Endothelial cell of umbilical vein (primary cell): ENCODE measurements at regions not wholly inside any gene's neighbourhood (a gene's known extent, or its start where the extent isn't known, plus 50 kb on each side); places are given as distances from the start of the nearest gene placed in this dataset.

Source experiments
- BruUV-seq: library from RNA; stranded (reverse); fragments of 400-500 nt; replicated peaks from 2 replicates; lab custom pipeline; 2021; lab: Mats Ljungman, UMichigan
- CTCF ChIA-PET: fragments of 300-600, 350-600 bp; sonication (Branson Sonifier 250); formaldehyde crosslinking; loops from one replicate; lab custom pipeline; 2021; ENCODE audit warnings: antibody characterized with exemption, inconsistent platforms; lab: Charles Lee
- POLR2A ChIA-PET: fragments of 300-600, 350-600 bp; sonication (Branson Sonifier 250); formaldehyde crosslinking; loops from one replicate; lab custom pipeline; 2021; ENCODE audit warnings: antibody characterized with exemption, inconsistent platforms; lab: Charles Lee
- DNase-seq: peaks from one replicate; pipeline ENCODE4 v3.0.0-alpha.2; 2011; ENCODE audit warnings: low read depth, low spot score
- FAIRE-seq: peaks from 2 replicates; lab custom pipeline; 2011; peaks lifted over from hg19 to GRCh38; lab: Jason Lieb, UNC
- H2AFZ ChIP-seq: 2 replicates; pipeline ENCODE4 v1.6.0; 2012; ENCODE audit warnings: low read depth, low read length, control low read depth, inconsistent platforms
- H3K27ac ChIP-seq: 2 replicates; pipeline ENCODE4 v1.5.1; 2011; ENCODE audit warnings: low read depth, mild to moderate bottlenecking, control low read depth, low read length, moderate library complexity; ENCODE audit not compliant: insufficient read depth
- H3K27me3 ChIP-seq, 2 experiments: 2 replicates each; pipeline versions ENCODE4 v1.6.0 to v1.6.1; 2011; ENCODE audit warnings: low read length in 2 of 2, mixed read lengths in 1 of 2; ENCODE audit not compliant: control insufficient read depth in 2 of 2, insufficient read depth in 2 of 2
- H3K36me3 ChIP-seq, 2 experiments: 2 replicates in 1 of 2; 3 replicates in 1 of 2; pipeline ENCODE4 v1.5.1; 2011; ENCODE audit warnings: low read length in 2 of 2, mild to moderate bottlenecking in 1 of 2, moderate library complexity in 1 of 2; ENCODE audit not compliant: control insufficient read depth in 2 of 2, insufficient read depth in 2 of 2; ENCODE audit errors: extremely low read depth in 1 of 2
- H3K4me1 ChIP-seq: 3 replicates; pipeline ENCODE4 v1.5.1; 2011; ENCODE audit warnings: mild to moderate bottlenecking, low read length; ENCODE audit not compliant: control insufficient read depth, insufficient read depth; ENCODE audit errors: extremely low read depth
- H3K4me2 ChIP-seq: 2 replicates; pipeline ENCODE4 v1.6.1; 2011; ENCODE audit warnings: low read length, control low read depth, mixed read lengths; ENCODE audit not compliant: insufficient read depth
- H3K4me3 ChIP-seq, 3 experiments: fragments of 200-600 bp in 1 of 3; sonication (generic), shearing (Covaris generic) in 1 of 3; replicated peaks in 1 of 3; 2 replicates each; pipeline ENCODE4 v1.5.1; 2011 to 2016; ENCODE audit warnings: control low read depth in 3 of 3, low read length in 3 of 3, mild to moderate bottlenecking in 2 of 3, inconsistent platforms in 1 of 3, low read depth in 1 of 3, moderate library complexity in 1 of 3; ENCODE audit not compliant: insufficient read depth in 1 of 3
- H3K79me2 ChIP-seq: 2 replicates; pipeline ENCODE4 v1.6.0; 2012; ENCODE audit warnings: low read length, inconsistent platforms; ENCODE audit not compliant: control insufficient read depth, insufficient read depth
- H3K9ac ChIP-seq: replicated peaks from 2 replicates; pipeline ENCODE3; 2011; ENCODE audit warnings: low read length, control low read depth; ENCODE audit not compliant: insufficient read depth; ENCODE audit errors: extremely low read depth
- H3K9me1 ChIP-seq: replicated peaks from 3 replicates; pipeline ENCODE4 v1.6.0; 2011; ENCODE audit warnings: mild to moderate bottlenecking, low read length; ENCODE audit not compliant: control insufficient read depth, insufficient read depth; ENCODE audit errors: extremely low read depth
- H3K9me3 ChIP-seq: replicated peaks from 2 replicates; pipeline ENCODE4 v1.5.1; 2012; ENCODE audit warnings: low read length, inconsistent platforms; ENCODE audit not compliant: control insufficient read depth, insufficient read depth
- H4K20me1 ChIP-seq: replicated peaks from 2 replicates; pipeline ENCODE3; 2011; ENCODE audit warnings: mild to moderate bottlenecking, low read length; ENCODE audit not compliant: control insufficient read depth, insufficient read depth; ENCODE audit errors: extremely low read depth
- EZH2 ChIP-seq: IDR thresholded peaks from 2 replicates; pipeline ENCODE4 v1.6.1; 2012; ENCODE audit warnings: borderline replicate concordance, low read depth, mild to moderate bottlenecking, moderate library complexity, low read length, inconsistent platforms; ENCODE audit not compliant: severe bottlenecking
- FOS ChIP-seq: IDR thresholded peaks from 2 replicates; pipeline ENCODE4 v1.6.1; 2011; ENCODE audit warnings: mild to moderate bottlenecking, low read length, moderate library complexity, borderline replicate concordance; ENCODE audit not compliant: insufficient read depth
- GATA2 ChIP-seq: IDR thresholded peaks from 2 replicates; pipeline ENCODE4 v1.7.0; 2011; ENCODE audit warnings: low read depth, mild to moderate bottlenecking, moderate library complexity, mixed read lengths, low read length; ENCODE audit not compliant: insufficient read length, insufficient read depth
- JUN ChIP-seq: IDR thresholded peaks from 2 replicates; pipeline ENCODE4 v1.6.1; 2011; ENCODE audit warnings: borderline replicate concordance, low read depth; ENCODE audit not compliant: insufficient read length, insufficient read depth
- MYC ChIP-seq: IDR thresholded peaks from one replicate; pipeline ENCODE4 v1.6.1; 2011; ENCODE audit warnings: mild to moderate bottlenecking, low read depth, low read length
- POLR2A ChIP-seq: IDR thresholded peaks from 2 replicates; pipeline ENCODE4 v1.6.1; 2012; ENCODE audit warnings: low read depth, mild to moderate bottlenecking, control low read depth, low read length
- POLR2AphosphoS5 ChIP-seq: IDR thresholded peaks from 2 replicates; pipeline ENCODE4 v1.6.1; 2012; ENCODE audit warnings: low read depth, mild to moderate bottlenecking, control low read depth, low read length, moderate library complexity; ENCODE audit not compliant: insufficient read depth
- dilution Hi-C: fragments of 300-500 bp; cut with MboI; formaldehyde crosslinking; loops from one replicate; pipeline ENCODE4 v1.15.0; 2019; ENCODE audit warnings: low sequenced_read_pairs; ENCODE audit not compliant: extremely low pct_ligation_motif_present
- intact Hi-C: fragments of 100-400 bp; cut with micrococcal nuclease; formaldehyde crosslinking; loops from one replicate; pipeline ENCODE4 v1.10.0; 2022
- TF ChIP-seq, protein P1 (sequence below): IDR thresholded peaks from 2 replicates; pipeline ENCODE4 v1.6.1; 2011; ENCODE audit not compliant: insufficient read depth, insufficient read length
- TF ChIP-seq, protein P2 (sequence below), 2 donors: IDR thresholded peaks; 1 replicate in 1 of 2; 2 replicates in 1 of 2; pipeline ENCODE4 v1.5.1; 2011; ENCODE audit warnings: low read length in 2 of 2, mild to moderate bottlenecking in 2 of 2, moderate library complexity in 2 of 2, control low read depth in 1 of 2, inconsistent platforms in 1 of 2, low read depth in 1 of 2; ENCODE audit not compliant: insufficient read depth in 1 of 2; ENCODE audit errors: extremely low read depth in 1 of 2

DNA sequence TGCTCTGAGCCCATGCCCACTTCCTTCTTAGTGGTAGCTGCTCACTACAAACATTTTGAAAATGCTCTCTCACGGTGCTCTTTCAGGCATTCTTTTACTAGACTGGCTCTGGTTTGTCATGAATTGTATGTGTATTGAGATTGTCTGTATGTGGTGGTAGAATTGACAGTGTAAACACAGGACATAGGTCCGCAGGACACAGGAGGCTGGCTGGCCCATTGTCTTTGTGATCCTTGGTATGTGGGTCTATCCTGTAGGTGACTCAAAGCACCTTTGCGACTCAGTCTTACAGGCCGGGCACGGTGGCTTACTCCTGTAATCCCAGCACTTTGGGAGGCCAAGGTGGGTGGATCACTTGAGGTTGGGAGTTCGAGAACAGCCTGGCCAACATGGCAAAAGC lies 250.9 kb downstream of the C12orf75 start:
- dilution Hi-C loops: no loop called here
- no peak overlapping the region for H3K4me2 ChIP-seq
- POLR2A ChIA-PET: no interaction called here
- no peaks in the 10 kb centered on the region for H3K27me3 ChIP-seq
- CTCF ChIA-PET: no interaction called here
- DNase-seq (no peak), FAIRE-seq (no peak)
- no peak overlapping the region for H3K27ac ChIP-seq
- no peaks in the 10 kb centered on the region for H3K9me1 ChIP-seq
- BruUV-seq: no TSS peak
- no peaks in the 10 kb centered on the region for H3K9me3 ChIP-seq
- peaks cover 7 to 11% of the 10 kb centered on the region in 2 experiments for H3K36me3 ChIP-seq
- no peak overlapping the region for H3K4me3 ChIP-seq
- no peak overlapping the region for H2AFZ ChIP-seq
- H3K9ac ChIP-seq: no peak overlapping the region
- H3K79me2 ChIP-seq: no peaks in the 10 kb centered on the region
- H4K20me1 ChIP-seq: no peaks in the 10 kb centered on the region
- intact Hi-C loops: no loop called here
- peaks cover 12% of the 10 kb centered on the region for H3K4me1 ChIP-seq
- no peak for TF ChIP-seq EZH2
- no peak for TF ChIP-seq GATA2
- TF ChIP-seq FOS: no peak
- TF ChIP-seq, protein P1, sequence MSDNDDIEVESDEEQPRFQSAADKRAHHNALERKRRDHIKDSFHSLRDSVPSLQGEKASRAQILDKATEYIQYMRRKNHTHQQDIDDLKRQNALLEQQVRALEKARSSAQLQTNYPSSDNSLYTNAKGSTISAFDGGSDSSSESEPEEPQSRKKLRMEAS: no peak
- TF ChIP-seq MYC: no peak
- no peak for TF ChIP-seq JUN
- no peak for TF ChIP-seq POLR2A
- no peak for TF ChIP-seq POLR2AphosphoS5
- TF ChIP-seq, protein P2, sequence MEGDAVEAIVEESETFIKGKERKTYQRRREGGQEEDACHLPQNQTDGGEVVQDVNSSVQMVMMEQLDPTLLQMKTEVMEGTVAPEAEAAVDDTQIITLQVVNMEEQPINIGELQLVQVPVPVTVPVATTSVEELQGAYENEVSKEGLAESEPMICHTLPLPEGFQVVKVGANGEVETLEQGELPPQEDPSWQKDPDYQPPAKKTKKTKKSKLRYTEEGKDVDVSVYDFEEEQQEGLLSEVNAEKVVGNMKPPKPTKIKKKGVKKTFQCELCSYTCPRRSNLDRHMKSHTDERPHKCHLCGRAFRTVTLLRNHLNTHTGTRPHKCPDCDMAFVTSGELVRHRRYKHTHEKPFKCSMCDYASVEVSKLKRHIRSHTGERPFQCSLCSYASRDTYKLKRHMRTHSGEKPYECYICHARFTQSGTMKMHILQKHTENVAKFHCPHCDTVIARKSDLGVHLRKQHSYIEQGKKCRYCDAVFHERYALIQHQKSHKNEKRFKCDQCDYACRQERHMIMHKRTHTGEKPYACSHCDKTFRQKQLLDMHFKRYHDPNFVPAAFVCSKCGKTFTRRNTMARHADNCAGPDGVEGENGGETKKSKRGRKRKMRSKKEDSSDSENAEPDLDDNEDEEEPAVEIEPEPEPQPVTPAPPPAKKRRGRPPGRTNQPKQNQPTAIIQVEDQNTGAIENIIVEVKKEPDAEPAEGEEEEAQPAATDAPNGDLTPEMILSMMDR (IDR thresholded peaks at IDR 0.05; ENCODE audit: extremely low read depth in 1 of 2, insufficient read depth in 1 of 2, low read depth in 1 of 2, low read length in 2 of 2): no peak
